Astrocyte of the cerebellum (primary cell): ENCODE measurements at regions not wholly inside any gene's neighbourhood (a gene's known extent, or its start where the extent isn't known, plus 50 kb on each side); places are given as distances from the start of the nearest gene placed in this dataset.

Experiments
- DNase-seq: peaks from one replicate; pipeline ENCODE4 v3.0.0-alpha.2; 2011; ENCODE audit warnings: low read depth
- H3K4me3 ChIP-seq: 2 replicates; pipeline ENCODE4 v1.5.1; 2011; ENCODE audit warnings: mild to moderate bottlenecking, low read depth, low read length, moderate library complexity
- CTCF ChIP-seq: IDR thresholded peaks from 2 replicates; pipeline ENCODE4 v1.5.1; 2012; ENCODE audit warnings: low read length, low read depth, moderate library complexity, mild to moderate bottlenecking; ENCODE audit errors: missing control alignments
- in situ Hi-C: cut with HindIII; loops from 2 replicates; pipeline ENCODE4 v1.10.0; 2017; ENCODE audit warnings: low sequenced_read_pairs

DNA sequence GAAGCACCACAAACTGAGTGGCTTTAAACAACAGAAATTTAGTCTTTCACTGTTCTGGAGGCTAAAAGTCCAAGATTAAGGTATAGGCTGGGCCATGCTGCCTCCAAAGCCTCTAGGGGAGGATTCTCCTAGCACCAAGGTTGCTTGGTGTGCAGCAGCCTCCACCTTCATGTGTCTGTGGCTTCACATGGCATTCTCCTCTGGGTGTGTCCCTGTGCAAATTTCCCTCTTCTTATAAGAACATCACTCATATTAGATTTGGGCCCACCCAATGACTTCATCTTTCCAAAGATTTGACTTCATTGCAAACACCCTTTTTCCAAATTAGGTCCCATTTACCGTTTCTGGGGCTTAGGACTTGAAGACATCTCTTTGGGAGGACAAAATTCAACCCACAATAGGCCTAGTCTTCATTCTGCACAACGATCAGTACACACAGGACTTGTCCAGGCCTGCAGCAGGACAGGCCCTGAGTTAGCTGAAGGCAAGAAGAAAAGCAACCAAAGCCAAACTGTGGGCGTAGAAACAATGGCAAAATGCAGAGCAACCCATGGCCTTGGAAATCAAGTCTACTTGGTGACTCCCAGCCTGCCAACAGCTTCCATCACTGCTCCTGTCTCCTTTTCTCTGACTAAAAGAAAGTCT, 521.2 kb upstream of the NBEA start:
- DNase-seq = no peak
- in situ Hi-C loops = no loop called here
- H3K4me3 ChIP-seq = no peak overlapping the region
- TF ChIP-seq CTCF = no peak

DNA sequence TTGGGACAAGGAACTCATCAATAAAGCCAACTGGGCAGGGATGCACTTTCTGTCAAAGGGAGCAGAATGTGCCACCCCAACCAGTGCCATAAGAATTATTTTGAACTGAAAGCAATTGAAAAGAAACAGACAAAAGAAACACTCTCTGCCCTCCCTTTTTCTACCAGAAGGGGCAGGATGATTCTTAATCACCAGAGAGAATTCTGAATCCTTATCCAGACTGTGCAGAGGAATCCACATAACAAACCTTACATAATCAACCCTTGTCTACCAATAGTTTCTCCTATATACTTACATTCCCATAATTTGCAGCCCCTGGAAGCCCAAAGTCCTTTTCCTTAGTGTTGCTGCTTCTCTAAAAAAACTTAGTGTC, 520.7 kb upstream of the NBEA start:
- no peak overlapping the region for H3K4me3 ChIP-seq
- in situ Hi-C loops = no loop called here
- TF ChIP-seq CTCF = no peak
- no peak for DNase-seq

- no peak overlapping the region for H3K4me3 ChIP-seq
- DNase-seq = no peak
- TF ChIP-seq CTCF = no peak
- in situ Hi-C loops = no loop called here
Measured at GRCh38 chr13:34421858-34422475, 520.1 kb upstream of the NBEA start.

DNA sequence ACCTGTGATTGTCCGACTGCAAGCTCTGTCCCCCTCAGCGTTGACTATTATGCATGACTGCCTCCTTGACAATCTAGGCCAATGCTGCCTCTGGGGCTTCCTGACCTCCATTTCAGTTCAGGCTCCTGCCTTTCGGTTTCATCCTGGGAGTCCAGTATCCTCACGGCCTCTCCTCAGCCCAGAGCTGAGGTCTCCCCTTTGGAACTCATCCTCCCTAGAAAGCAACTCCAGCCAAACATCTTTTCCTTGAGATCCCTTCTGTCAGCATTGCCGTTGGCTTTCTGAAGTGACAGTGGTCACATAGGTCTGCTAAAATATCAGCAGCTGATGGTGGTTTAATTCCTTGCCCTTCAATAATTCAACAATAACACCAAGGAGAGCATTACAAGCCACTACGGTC, 519.1 kb upstream of the NBEA start:
- no peak for DNase-seq
- in situ Hi-C loops = no loop called here
- TF ChIP-seq CTCF = no peak
- H3K4me3 ChIP-seq = no peak overlapping the region

DNA sequence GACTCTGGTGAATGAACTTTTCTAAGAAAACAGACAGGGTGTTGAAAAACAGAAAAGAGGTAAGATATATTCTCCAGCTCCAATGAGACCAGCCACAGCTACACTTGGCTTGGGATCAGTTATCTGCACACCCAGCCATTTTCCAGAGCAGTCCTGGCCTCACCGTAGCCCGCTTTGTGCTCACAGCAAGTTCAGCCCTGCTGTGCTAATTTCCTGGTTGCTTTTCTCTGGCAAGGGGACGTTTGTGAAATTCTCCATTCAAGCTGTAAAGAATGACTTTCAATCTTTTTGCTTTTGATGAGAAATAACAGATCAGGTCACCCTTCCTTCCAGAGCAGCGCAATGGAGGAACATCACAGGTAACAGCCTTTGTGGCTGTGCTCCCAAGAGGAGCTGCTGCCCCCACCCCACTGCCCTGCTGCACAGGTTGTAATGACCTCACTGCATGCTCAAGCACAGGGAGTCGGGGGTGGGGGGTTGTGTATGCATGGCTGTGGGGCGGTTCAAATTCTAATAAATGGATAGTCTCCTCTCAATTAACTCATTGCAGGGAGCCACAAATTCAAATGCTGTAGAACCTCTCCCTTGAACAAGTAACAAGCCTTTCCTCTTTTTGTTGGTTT, 516.6 kb upstream of the NBEA start:
- in situ Hi-C loops = no loop called here
- DNase-seq = no peak
- H3K4me3 ChIP-seq = no peak overlapping the region
- TF ChIP-seq CTCF = no peak

GRCh38 chr13:34428911-34429310, 513.2 kb upstream of the NBEA start:
- no peak overlapping the region for H3K4me3 ChIP-seq
- no peak for TF ChIP-seq CTCF
- no peak for DNase-seq
- in situ Hi-C loops = no loop called here
